Suprapubic skin (tissue), 4 donors: ENCODE measurements at regions not wholly inside any gene's neighbourhood (a gene's known extent, or its start where the extent isn't known, plus 50 kb on each side); places are given as distances from the start of the nearest gene placed in this dataset.

ENCODE experiments used
- CTCF ChIP-seq, 2 donors: fragments of 200-600 bp in 1 of 2; fragments of 450-650 bp in 1 of 2; sonication (generic) in 1 of 2; IDR thresholded peaks; one replicate each; pipeline ENCODE4 v1.5.1; 2016 to 2019; ENCODE audit warnings: antibody characterized with exemption in 2 of 2, mild to moderate bottlenecking in 1 of 2, moderate library complexity in 1 of 2
- EP300 ChIP-seq: sonication (generic); formaldehyde crosslinking; IDR thresholded peaks from one replicate; pipeline ENCODE4 v1.6.1; 2017; ENCODE audit warnings: antibody characterized with exemption
- POLR2A ChIP-seq, 2 donors: fragments of 450-650 bp; IDR thresholded peaks; one replicate each; pipeline ENCODE4 v1.6.1; 2017; ENCODE audit warnings: antibody characterized with exemption in 2 of 2, mild to moderate bottlenecking in 2 of 2, moderate library complexity in 2 of 2
- POLR2AphosphoS5 ChIP-seq, 3 donors: sonication (generic); formaldehyde crosslinking; IDR thresholded peaks; one replicate each; pipeline ENCODE4 v1.6.1; 2017; ENCODE audit warnings: antibody characterized with exemption in 3 of 3

DNA sequence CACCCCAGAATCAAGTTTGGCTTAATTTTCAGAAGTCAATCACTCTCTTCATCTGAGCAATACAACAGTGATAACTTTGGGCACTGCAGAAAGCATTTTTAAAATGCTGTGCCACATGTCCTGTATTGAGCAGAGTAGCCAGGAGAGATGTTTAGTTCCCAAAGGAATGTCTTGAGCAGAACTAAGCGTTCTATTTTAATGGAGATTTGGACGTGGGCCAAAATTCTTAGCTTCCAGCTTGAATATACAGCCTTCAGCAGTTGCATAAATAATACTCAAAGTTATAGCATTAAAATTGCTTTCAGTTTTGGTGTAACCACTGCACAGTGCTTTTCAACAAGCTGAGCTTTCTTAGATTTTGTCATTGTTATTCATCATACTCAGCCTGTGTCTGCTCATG is 679.2 kb downstream of the NLGN4X start:
- TF ChIP-seq POLR2AphosphoS5 (IDR thresholded peaks at IDR 0.05), result no peak
- TF ChIP-seq CTCF (IDR thresholded peaks at IDR 0.05), result no peak
- no peak for TF ChIP-seq POLR2A (IDR thresholded peaks at IDR 0.05)
- no peak for TF ChIP-seq EP300
